Stimulated activated memory B cell treated with anti-CD40 and anti-IgM and Interleukin-4, amounts not matched to agents 10 μg/mL and 1 μg/mL and 100 μg/mL, for 72 hours (primary cell): ENCODE measurements at regions not wholly inside any gene's neighbourhood (a gene's known extent, or its start where the extent isn't known, plus 50 kb on each side); places are given as distances from the start of the nearest gene placed in this dataset.
"Not testable (repeated sequence)": the region's sequence is repeated elsewhere in the genome, so short reads cannot be mapped to it uniquely, and the experiment has no call there.

Experiments used
- ATAC-seq: fragments of 150-1000 bp; cut with Tn5 transposase; 2 replicates; pipeline ENCODE4 v1.10.0; 2021
- H3K27ac Mint-ChIP-seq: one replicate; pipeline ENCODE4 v1.8.0; 2022; ENCODE audit warnings: mild to moderate bottlenecking, mixed read lengths
- H3K27me3 Mint-ChIP-seq: one replicate; pipeline ENCODE4 v1.8.0; 2022; ENCODE audit warnings: mixed read lengths
- H3K36me3 Mint-ChIP-seq: one replicate; pipeline ENCODE4 v1.8.0; 2022; ENCODE audit warnings: mixed read lengths
- H3K4me1 Mint-ChIP-seq: one replicate; pipeline ENCODE4 v1.8.0; 2022; ENCODE audit warnings: mixed read lengths
- H3K4me3 Mint-ChIP-seq: one replicate; pipeline ENCODE4 v1.8.0; 2022; ENCODE audit warnings: mild to moderate bottlenecking, moderate library complexity, mixed read lengths
- H3K9me3 Mint-ChIP-seq: one replicate; pipeline ENCODE4 v1.8.0; 2022; ENCODE audit warnings: mixed read lengths

DNA sequence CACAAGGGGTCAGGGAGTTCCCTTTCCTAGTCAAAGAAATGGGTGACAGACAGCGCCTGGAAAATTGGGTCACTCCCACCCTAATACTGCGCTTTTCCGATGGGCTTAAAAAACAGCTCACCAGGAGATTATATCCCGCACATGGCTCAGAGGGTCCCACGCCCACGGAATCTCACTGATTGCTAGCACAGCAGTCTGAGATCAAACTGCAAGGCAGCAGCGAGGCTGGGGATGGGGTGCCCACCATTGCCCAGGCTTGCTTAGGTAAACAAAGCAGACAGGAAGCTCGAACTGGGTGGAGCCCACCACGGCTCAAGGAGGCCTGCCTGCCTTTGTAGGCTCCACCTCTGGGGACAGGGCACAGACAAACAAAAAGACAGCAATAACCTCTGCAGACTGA lies 56.4 kb upstream of the SLC22A9 start:
- Mint-ChIP-seq H3K27me3 (peaks cover 57% of the 10 kb centered on the region), H3K36me3 (peaks cover 13% of the 10 kb centered on the region), H3K9me3 (peaks cover 15% of the 10 kb centered on the region)
- not testable (repeated sequence) for H3K27ac Mint-ChIP-seq, H3K4me1 Mint-ChIP-seq, ATAC-seq, H3K4me3 Mint-ChIP-seq

DNA sequence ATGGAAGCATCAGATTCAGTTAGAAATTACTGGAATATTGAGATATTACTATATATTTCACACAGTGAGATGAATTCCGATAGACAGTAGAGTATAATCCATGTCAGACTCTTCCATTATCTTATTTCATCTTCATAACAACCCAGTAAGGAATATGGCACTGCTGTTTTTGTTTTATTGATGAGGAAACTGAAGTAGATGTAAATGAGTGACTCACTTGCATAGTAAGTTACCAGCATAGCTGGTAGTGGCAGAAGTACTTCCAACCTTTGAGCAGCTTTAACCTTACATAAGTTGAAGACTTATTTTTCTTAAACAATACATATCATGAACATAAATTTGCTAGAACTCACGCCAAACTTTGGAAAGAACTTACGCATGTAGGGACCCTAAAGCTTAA lies 54.9 kb upstream of the SLC22A25 start:
- no peak for ATAC-seq
- no peak overlapping the region for H3K4me3 Mint-ChIP-seq
- no peak overlapping the region for H3K27ac Mint-ChIP-seq

More for the DNA sequence above, 54.9 kb upstream of the SLC22A25 start:
- peaks cover 9% of the 10 kb centered on the region for H3K9me3 Mint-ChIP-seq
- H3K36me3 Mint-ChIP-seq, result no peaks in the 10 kb centered on the region
- H3K4me1 Mint-ChIP-seq, result no peaks in the 10 kb centered on the region
- H3K27me3 Mint-ChIP-seq, result peaks cover 46% of the 10 kb centered on the region
